HEK293T (cell line): ENCODE measurements at regions not wholly inside any gene's neighbourhood (a gene's known extent, or its start where the extent isn't known, plus 50 kb on each side); places are given as distances from the start of the nearest gene placed in this dataset.
A peak's percentile ranks its signal among the peaks of the same experiment; 100 is the strongest.
"Not testable (repeated sequence)": the region's sequence is repeated elsewhere in the genome, so short reads cannot be mapped to it uniquely, and the experiment has no call there.

ENCODE experiments used
- CTCF ChIA-PET: fragments of 350-600 bp; formaldehyde crosslinking; extraction: SDS; loops from one replicate; lab custom pipeline; 2021; ENCODE audit warnings: antibody characterized with exemption, inconsistent platforms; lab: Yijun Ruan, JAX
- POLR2A ChIA-PET: fragments of 350-600 bp; formaldehyde crosslinking; extraction: SDS; loops from one replicate; lab custom pipeline; 2020; ENCODE audit warnings: antibody characterized with exemption, inconsistent platforms; lab: Yijun Ruan, JAX
- DNase-seq: peaks from one replicate; pipeline ENCODE4 v3.0.0; 2012; ENCODE audit warnings: mixed read lengths; ENCODE audit errors: extremely low spot score
- ARNT ChIP-seq: fragments of 450-650 bp; IDR thresholded peaks from 2 replicates; pipeline ENCODE4 v1.6.1; 2017; ENCODE audit warnings: mild to moderate bottlenecking
- BHLHE40 ChIP-seq: fragments of 450-650 bp; IDR thresholded peaks from 2 replicates; pipeline ENCODE4 v1.6.1; 2016; ENCODE audit warnings: mild to moderate bottlenecking, moderate library complexity, borderline replicate concordance
- CTBP1 ChIP-seq: fragments of 450-650 bp; IDR thresholded peaks from 2 replicates; pipeline ENCODE4 v1.6.1; 2016; ENCODE audit warnings: borderline replicate concordance
- ELF4 ChIP-seq: fragments of 450-650 bp; IDR thresholded peaks from 2 replicates; pipeline ENCODE4 v1.6.1; 2017; ENCODE audit warnings: antibody characterized with exemption
- FOXA1 ChIP-seq: fragments of 450-650 bp; IDR thresholded peaks from 2 replicates; pipeline ENCODE4 v1.6.1; 2016; ENCODE audit warnings: mild to moderate bottlenecking
- FOXK2 ChIP-seq: fragments of 450-650 bp; IDR thresholded peaks from 2 replicates; pipeline ENCODE4 v1.6.1; 2016; ENCODE audit warnings: mild to moderate bottlenecking
- FOXM1 ChIP-seq: fragments of 450-650 bp; IDR thresholded peaks from 2 replicates; pipeline ENCODE4 v1.6.1; 2017; ENCODE audit warnings: mild to moderate bottlenecking, borderline replicate concordance
- HDGF ChIP-seq: fragments of 450-650 bp; IDR thresholded peaks from 2 replicates; pipeline ENCODE4 v1.6.1; 2017; ENCODE audit warnings: antibody characterized with exemption, borderline replicate concordance
- L3MBTL2 ChIP-seq: fragments of 450-650 bp; conservative IDR thresholded peaks from 2 replicates; pipeline ENCODE4 v1.6.1; 2016; ENCODE audit warnings: mild to moderate bottlenecking
- LEF1 ChIP-seq: fragments of 450-650 bp; IDR thresholded peaks from 2 replicates; pipeline ENCODE4 v1.6.1; 2017; ENCODE audit warnings: mild to moderate bottlenecking, borderline replicate concordance
- NFRKB ChIP-seq: fragments of 450-650 bp; IDR thresholded peaks from 2 replicates; pipeline ENCODE4 v1.6.1; 2016; ENCODE audit warnings: mild to moderate bottlenecking, moderate library complexity
- SP1 ChIP-seq: fragments of 450-650 bp; IDR thresholded peaks from 2 replicates; pipeline ENCODE4 v1.6.1; 2017
- SUZ12 ChIP-seq: fragments of 450-650 bp; IDR thresholded peaks from 2 replicates; pipeline ENCODE4 v1.6.1; 2016; ENCODE audit warnings: mild to moderate bottlenecking
- TARDBP ChIP-seq: fragments of 450-650 bp; IDR thresholded peaks from 2 replicates; pipeline ENCODE4 v1.6.1; 2016
- ZNF384 ChIP-seq: fragments of 450-650 bp; IDR thresholded peaks from 2 replicates; pipeline ENCODE4 v1.6.1; 2016
- TF ChIP-seq, protein P1 (sequence below): fragments of 450-650 bp; IDR thresholded peaks from 2 replicates; pipeline ENCODE4 v1.6.1; 2016

DNA sequence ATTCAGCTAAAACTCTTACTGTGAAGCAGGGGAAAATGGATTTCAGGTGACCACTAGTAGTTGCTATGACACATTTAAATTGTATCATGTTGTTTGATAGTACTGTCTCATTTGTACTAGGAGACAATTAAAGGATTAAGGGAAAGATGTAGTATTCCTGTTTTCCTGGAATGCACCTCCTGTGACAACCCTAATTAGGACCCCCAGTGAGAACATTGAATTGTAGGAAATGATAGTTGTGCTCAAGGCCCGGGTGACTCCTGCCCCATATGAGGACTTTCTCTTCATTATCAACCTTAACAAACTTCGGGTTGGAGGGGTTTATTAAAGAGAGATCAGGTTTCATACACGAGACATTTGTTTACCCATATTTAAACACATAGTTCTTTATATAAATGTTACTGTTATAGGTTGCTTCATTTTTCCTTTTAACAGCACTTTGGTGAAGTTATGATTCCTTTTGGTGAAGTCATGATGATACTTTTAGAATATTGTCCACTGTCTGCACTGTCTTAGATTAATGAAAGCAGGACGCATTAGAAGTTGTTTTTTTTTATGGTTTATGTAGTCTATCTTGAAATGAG lies 392.6 kb upstream of the NAALADL2 start:
- POLR2A ChIA-PET, result no interaction called here
- CTCF ChIA-PET, result no interaction called here
- TF ChIP-seq SP1 (no peak), LEF1 (no peak), ELF4 (no peak), TARDBP (no peak), NFRKB (no peak), SUZ12 (no peak), FOXM1 (no peak), HDGF (no peak), L3MBTL2 (no peak), ZNF384 (no peak)
- TF ChIP-seq, protein P1, sequence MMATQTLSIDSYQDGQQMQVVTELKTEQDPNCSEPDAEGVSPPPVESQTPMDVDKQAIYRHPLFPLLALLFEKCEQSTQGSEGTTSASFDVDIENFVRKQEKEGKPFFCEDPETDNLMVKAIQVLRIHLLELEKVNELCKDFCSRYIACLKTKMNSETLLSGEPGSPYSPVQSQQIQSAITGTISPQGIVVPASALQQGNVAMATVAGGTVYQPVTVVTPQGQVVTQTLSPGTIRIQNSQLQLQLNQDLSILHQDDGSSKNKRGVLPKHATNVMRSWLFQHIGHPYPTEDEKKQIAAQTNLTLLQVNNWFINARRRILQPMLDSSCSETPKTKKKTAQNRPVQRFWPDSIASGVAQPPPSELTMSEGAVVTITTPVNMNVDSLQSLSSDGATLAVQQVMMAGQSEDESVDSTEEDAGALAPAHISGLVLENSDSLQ, result no peak
- no peak for DNase-seq

DNA sequence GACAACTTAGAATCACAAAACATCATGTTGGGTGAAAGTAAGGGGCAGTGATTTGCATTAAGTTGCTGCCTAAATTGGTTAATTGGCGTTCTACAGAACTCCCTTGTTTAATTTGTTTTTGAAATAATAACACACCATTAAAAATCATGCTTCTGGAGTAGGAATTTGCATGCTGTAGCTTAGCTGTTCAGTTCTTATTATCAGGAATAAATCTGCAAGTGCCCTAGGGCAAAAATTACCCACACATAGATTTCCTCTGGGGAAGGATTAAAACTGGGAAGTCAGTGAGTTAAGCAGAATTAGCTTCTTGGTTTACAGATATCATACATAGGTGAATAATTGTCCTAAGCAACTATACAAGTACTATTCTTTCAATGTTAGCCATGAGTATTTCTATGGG lies 381.6 kb upstream of the NAALADL2 start:
- DNase-seq, result no peak
- ChIA-PET POLR2A (no interaction called here), CTCF (no interaction called here)
- TF ChIP-seq BHLHE40 (no peak), ARNT (no peak), NFRKB (no peak), LEF1 (no peak), TARDBP (no peak), ZNF384 (no peak), ELF4 (no peak), SP1 (no peak), SUZ12 (no peak), FOXM1 (no peak), FOXA1 (no peak), HDGF (no peak), L3MBTL2 (no peak), FOXK2 (no peak), CTBP1 (no peak)
- TF ChIP-seq, protein P1, result no peak

DNA sequence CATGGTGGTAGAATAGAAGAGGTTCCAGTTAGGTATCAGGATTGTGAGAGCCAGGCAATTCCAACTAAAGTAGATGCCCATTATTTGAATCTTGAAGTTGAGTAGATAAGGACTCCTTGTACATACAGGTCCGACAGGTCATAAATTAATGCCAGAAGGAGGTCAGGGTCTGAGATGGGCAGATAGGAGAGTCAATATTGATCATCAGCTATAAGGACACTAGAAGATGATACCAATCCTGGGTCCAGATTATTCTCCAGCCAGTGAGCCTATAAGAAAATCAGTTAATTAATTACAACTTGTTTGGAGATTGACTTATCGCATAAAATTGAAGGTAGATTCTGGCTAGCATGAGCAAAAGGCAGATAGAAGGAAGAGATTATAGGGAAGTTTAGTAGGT lies 378.4 kb upstream of the NAALADL2 start:
- no peak for DNase-seq
- ChIA-PET POLR2A (no interaction called here), CTCF (no interaction called here)
- TF ChIP-seq LEF1 (no peak), HDGF (no peak), NFRKB (no peak), ELF4 (no peak), SP1 (no peak), FOXA1 (no peak), SUZ12 (no peak), BHLHE40 (no peak), FOXM1 (no peak), FOXK2 (no peak)
- TF ChIP-seq, protein P1, result no peak

DNA sequence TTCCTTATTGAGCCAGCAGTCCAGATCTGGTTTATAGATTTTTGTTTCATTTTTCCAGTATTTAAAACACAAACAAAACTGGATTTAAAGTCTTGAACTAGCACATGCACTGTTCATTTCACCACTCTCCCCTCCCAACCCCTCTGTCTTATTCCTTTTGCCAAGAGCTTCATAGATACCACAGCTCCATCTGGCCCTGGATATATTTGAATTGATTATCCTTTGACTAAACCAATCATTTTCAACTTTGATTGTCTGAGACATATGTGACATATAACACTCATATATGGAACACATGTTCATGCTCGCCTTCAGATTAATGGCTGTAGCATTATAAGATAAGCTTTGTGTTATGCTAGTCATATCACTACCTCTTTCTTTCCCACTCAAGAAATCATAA lies 376.6 kb upstream of the NAALADL2 start:
- ChIA-PET POLR2A (no interaction called here), CTCF (no interaction called here)
- TF ChIP-seq CTBP1 (no peak), FOXA1 (no peak), HDGF (no peak), FOXM1 (no peak), TARDBP (no peak), NFRKB (no peak)
- no peak for DNase-seq

DNA sequence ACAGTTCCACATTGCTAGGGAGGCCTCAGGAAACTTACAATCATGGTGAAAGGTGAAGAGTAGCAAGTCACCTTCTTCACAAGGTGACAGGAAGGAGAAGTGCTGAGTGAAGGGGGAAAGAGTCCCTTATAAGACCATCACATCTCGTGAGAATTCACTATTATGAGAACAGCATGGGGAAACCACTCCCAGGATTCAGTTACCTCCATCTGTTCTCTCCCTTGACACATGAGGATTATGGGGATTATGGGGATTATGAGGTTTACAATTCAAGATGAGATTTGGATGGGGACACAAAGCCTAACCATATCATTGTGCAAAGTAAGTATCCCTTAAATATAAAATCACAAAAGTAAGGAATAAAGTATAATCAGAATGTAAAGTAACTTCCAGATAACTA lies 375.9 kb upstream of the NAALADL2 start:
- DNase-seq, result no peak
- ChIA-PET POLR2A (no interaction called here), CTCF (no interaction called here)
- TF ChIP-seq HDGF, result no peak
- TF ChIP-seq L3MBTL2, result no peak
- no peak for TF ChIP-seq SUZ12
- TF ChIP-seq ARNT, result peak; percentile 92
- TF ChIP-seq, protein P1, result 0 out of 2 replicates have a peak, but pooled peaks have one; percentile 11
- TF ChIP-seq CTBP1, result no peak
- no peak for TF ChIP-seq ZNF384
- TF ChIP-seq ELF4, result no peak

DNA sequence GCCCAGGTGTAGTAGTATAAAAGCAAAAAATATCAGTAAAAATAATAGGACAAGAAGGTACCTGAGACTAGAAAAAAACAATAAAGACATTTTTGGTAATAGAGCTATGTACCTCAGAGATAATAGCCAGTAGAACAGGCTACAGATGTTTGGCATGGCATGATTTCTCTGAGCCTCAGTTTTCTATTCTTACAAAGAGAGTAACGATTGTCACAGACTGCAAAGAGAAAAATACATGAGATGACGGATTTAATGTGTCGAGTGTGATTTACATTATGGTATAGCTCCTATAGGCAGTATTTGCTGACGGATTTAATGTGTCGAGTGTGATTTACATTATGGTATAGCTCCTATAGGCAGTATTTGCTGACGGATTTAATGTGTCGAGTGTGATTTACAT lies 375.3 kb upstream of the NAALADL2 start:
- DNase-seq, CTCF ChIA-PET, POLR2A ChIA-PET: not testable (repeated sequence)
- TF ChIP-seq, protein P1, result peak; percentile 51; the same call in 1 of the 2 replicates
